Neutrophil (primary cell): ENCODE measurements at regions not wholly inside any gene's neighbourhood (a gene's known extent, or its start where the extent isn't known, plus 50 kb on each side); places are given as distances from the start of the nearest gene placed in this dataset.
"Not testable (repeated sequence)": the region's sequence is repeated elsewhere in the genome, so short reads cannot be mapped to it uniquely, and the experiment has no call there.

Source experiments
- H3K27ac ChIP-seq: fragments of 200-600 bp; sonication (generic); 2 replicates; pipeline ENCODE4 v1.5.1; 2016; ENCODE audit warnings: mild to moderate bottlenecking, moderate library complexity
- H3K27me3 ChIP-seq: fragments of 200-600 bp; sonication (generic); 2 replicates; pipeline ENCODE4 v1.6.0; 2016; ENCODE audit warnings: mild to moderate bottlenecking
- H3K36me3 ChIP-seq: fragments of 200-600 bp; sonication (generic); 2 replicates; pipeline ENCODE4 v1.5.1; 2017
- H3K4me1 ChIP-seq, 2 experiments: fragments of 200-600 bp in 1 of 2; sonication (generic) in 1 of 2; 1 replicate in 1 of 2; 2 replicates in 1 of 2; pipeline versions ENCODE4 v1.5.1 to v1.6.1; 2013 to 2016; ENCODE audit warnings: low read depth in 1 of 2, low read length in 1 of 2, mild to moderate bottlenecking in 1 of 2, moderate library complexity in 1 of 2; ENCODE audit not compliant: control insufficient read depth in 1 of 2, insufficient read depth in 1 of 2
- H3K4me3 ChIP-seq, 2 experiments: fragments of 200-600 bp in 1 of 2; sonication (generic) in 1 of 2; 1 replicate in 1 of 2; 2 replicates in 1 of 2; pipeline ENCODE4 v1.5.1; 2013 to 2016; ENCODE audit warnings: low read depth in 1 of 2, low read length in 1 of 2, mild to moderate bottlenecking in 1 of 2, moderate library complexity in 1 of 2
- H3K9me3 ChIP-seq: fragments of 200-600 bp; sonication (generic); 2 replicates; pipeline ENCODE4 v1.5.1; 2016
- CTCF ChIP-seq: fragments of 200-600 bp; sonication (generic); IDR thresholded peaks from 2 replicates; pipeline ENCODE4 v1.5.1; 2016; ENCODE audit warnings: antibody characterized with exemption

- no peaks in the 10 kb centered on the region for H3K9me3 ChIP-seq
- TF ChIP-seq CTCF: no peak
- no peak overlapping the region for H3K4me3 ChIP-seq
- no peaks in the 10 kb centered on the region for H3K4me1 ChIP-seq
- H3K27ac ChIP-seq: no peak overlapping the region
- no peaks in the 10 kb centered on the region for H3K27me3 ChIP-seq
- no peaks in the 10 kb centered on the region for H3K36me3 ChIP-seq
These were observed 151.0 kb upstream of the CHST15 start for GRCh38 chr10:124244256-124244877.

- H3K27me3 ChIP-seq: no peaks in the 10 kb centered on the region
These were observed 150.3 kb upstream of the CHST15 start for GRCh38 chr10:124243702-124244121.

GRCh38 chr10:124242791-124243190 is 149.4 kb upstream of the CHST15 start:
- Histone ChIP-seq H3K36me3 (no peaks in the 10 kb centered on the region), H3K27me3 (no peaks in the 10 kb centered on the region), H3K9me3 (no peaks in the 10 kb centered on the region), H3K4me3 (no peak overlapping the region), H3K4me1 (no peaks in the 10 kb centered on the region), H3K27ac (no peak overlapping the region)
- no peak for TF ChIP-seq CTCF

More at GRCh38 chr10:124243702-124244121, 150.3 kb upstream of the CHST15 start:
- TF ChIP-seq CTCF: no peak
- Histone ChIP-seq H3K4me3 (no peak overlapping the region), H3K36me3 (no peaks in the 10 kb centered on the region), H3K27ac (no peak overlapping the region), H3K4me1 (no peaks in the 10 kb centered on the region), H3K9me3 (no peaks in the 10 kb centered on the region)

DNA sequence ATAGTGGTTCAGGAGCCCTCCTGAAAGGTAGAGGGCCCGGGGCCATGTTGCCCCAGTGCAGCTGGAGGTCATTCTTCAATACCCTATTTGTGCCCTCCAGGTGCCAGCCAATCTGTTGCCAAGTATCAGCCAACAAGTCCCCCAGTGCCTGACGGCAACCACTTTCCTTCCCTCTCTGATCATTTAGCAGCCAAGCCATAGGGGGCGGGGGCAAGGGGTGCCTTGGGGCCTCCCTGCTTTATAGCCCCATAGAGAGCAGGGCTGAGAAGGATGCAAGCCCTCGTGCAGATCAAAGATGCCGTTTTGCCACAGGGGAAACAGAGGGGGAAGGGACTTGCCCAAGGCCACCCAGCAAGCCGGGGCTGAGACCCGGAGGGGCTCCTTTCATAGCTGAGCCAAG is 149.0 kb upstream of the CHST15 start:
- Histone ChIP-seq H3K4me1 (no peaks in the 10 kb centered on the region), H3K9me3 (no peaks in the 10 kb centered on the region), H3K27me3 (no peaks in the 10 kb centered on the region), H3K36me3 (no peaks in the 10 kb centered on the region), H3K4me3 (no peak overlapping the region), H3K27ac (no peak overlapping the region)
- no peak for TF ChIP-seq CTCF

DNA sequence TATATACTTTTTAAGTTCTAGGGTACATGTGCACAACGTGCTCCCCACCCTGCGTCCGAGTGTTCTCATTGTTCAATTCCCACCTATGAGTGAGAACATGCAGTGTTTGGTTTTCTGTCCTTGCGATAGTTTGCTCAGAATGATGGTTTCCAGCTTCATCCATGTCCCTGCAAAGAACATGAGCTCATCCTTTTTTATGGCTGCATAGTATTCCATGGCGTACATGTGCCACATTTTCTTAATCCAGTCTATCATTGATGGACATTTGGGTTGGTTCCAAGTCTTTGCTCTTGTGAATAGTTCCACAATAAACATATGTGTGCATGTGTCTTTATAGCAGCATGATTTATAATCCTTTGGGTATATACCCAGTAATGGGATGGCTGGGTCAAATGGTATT is 148.1 kb upstream of the CHST15 start:
- not testable (repeated sequence) for H3K27me3 ChIP-seq, H3K27ac ChIP-seq

GRCh38 chr10:124240839-124241291 is 147.5 kb upstream of the CHST15 start:
- TF ChIP-seq CTCF: no peak

More for the DNA sequence above, 148.1 kb upstream of the CHST15 start:
- not testable (repeated sequence) for H3K4me1 ChIP-seq, H3K36me3 ChIP-seq, H3K9me3 ChIP-seq, H3K4me3 ChIP-seq

More at GRCh38 chr10:124240839-124241291, 147.5 kb upstream of the CHST15 start:
- H3K27me3 ChIP-seq: no peaks in the 10 kb centered on the region
- H3K9me3 ChIP-seq: no peaks in the 10 kb centered on the region
- H3K27ac ChIP-seq: no peak overlapping the region
- H3K4me1 ChIP-seq: no peaks in the 10 kb centered on the region
- H3K4me3 ChIP-seq: no peak overlapping the region
- H3K36me3 ChIP-seq: no peaks in the 10 kb centered on the region
